ENCODE measurements at regions not wholly inside any gene's neighbourhood (a gene's known extent, or its start where the extent isn't known, plus 50 kb on each side); places are given as distances from the start of the nearest gene placed in this dataset.

DNA sequence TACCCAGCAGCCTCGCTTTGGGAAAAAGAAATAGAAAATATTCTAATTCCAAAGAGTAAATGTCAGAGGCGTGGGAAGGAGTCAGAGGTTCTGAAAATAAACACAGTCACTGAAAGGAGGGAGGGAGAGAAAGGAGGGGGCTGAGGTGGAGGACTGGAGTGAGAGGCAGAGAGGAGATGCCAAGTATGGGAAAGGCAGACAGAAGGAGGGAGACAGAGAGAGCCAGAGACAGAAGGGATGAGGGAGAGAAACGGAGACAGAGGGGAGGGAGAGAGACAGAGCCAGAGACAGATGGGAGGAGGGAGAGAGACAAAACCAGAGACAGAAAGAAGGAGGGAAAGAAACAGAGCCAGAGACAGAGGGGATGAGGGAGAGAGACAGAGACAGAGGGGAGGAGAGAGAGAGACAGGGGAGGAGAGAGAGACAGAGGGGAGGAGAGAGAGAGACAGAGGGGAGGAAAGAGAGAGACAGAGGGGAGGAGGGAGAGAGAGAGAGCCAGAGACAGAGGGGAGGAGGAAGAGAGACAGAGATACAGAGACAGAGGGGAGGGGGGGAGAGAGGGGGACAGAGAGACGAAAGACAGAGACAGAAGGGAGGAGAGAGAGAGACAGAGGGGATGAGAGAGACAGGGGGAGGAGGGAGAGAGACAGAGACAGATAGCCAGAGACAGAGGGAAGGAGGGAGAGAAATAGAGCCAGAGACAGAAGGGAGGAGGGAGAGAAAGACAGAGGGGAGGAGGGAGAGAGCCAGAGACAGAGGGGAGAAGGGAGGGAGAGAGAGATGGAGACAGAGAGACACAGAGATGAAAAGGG lies 525.5 kb downstream of the MATN1 start:
- TF ChIP-seq GATA2 (IDR thresholded peaks at IDR 0.05; ENCODE audit: low read depth, low read length), result no peak
- TF ChIP-seq GATA3 (IDR thresholded peaks at IDR 0.05; ENCODE audit: low read depth, low read length), result no peak

Data from SH-SY5Y (cell line).